Cardiac fibroblast (primary cell): ENCODE measurements at regions not wholly inside any gene's neighbourhood (a gene's known extent, or its start where the extent isn't known, plus 50 kb on each side); places are given as distances from the start of the nearest gene placed in this dataset.

Source experiments
- DNase-seq, 2 donors: peaks; one replicate each; pipeline versions ENCODE4 v3.0.0 to v3.0.0-alpha.2; 2010; ENCODE audit warnings: low read depth in 2 of 2
- H3K4me3 ChIP-seq, 2 donors: replicated peaks in 1 of 2; 1 replicate in 1 of 2; 2 replicates in 1 of 2; pipeline ENCODE4 v1.5.1; 2011; ENCODE audit warnings: low read depth in 2 of 2, low read length in 2 of 2, mild to moderate bottlenecking in 2 of 2, moderate library complexity in 1 of 2
- CTCF ChIP-seq: IDR thresholded peaks from one replicate; pipeline ENCODE4 v1.5.1; 2011; ENCODE audit warnings: low read depth, mild to moderate bottlenecking, low read length, inconsistent platforms

GRCh38 chrX:78603908-78604307, 55.2 kb downstream of the RTL3 start:
- no peak overlapping the region for H3K4me3 ChIP-seq
- no peak for TF ChIP-seq CTCF
- DNase-seq: no peak

- peak; percentile 11 for TF ChIP-seq CTCF
- peak; percentile 18 to 31 for DNase-seq
- H3K4me3 ChIP-seq: no peak overlapping the region
Measured at GRCh38 chrX:78595901-78596502, 63.1 kb downstream of the RTL3 start.

GRCh38 chrX:78593701-78594100, 65.4 kb downstream of the RTL3 start:
- TF ChIP-seq CTCF: no peak
- H3K4me3 ChIP-seq: no peak overlapping the region
- DNase-seq: no peak

GRCh38 chrX:78592030-78592429, 67.1 kb downstream of the RTL3 start:
- no peak for DNase-seq
- no peak overlapping the region for H3K4me3 ChIP-seq
- no peak for TF ChIP-seq CTCF

GRCh38 chrX:78574306-78574705, 84.8 kb downstream of the RTL3 start:
- DNase-seq: no peak
- TF ChIP-seq CTCF: no peak

GRCh38 chrX:78573630-78574029, 85.5 kb downstream of the RTL3 start:
- no peak for DNase-seq
- no peak for TF ChIP-seq CTCF
- H3K4me3 ChIP-seq: no peak overlapping the region

More at GRCh38 chrX:78574306-78574705, 84.8 kb downstream of the RTL3 start:
- no peak overlapping the region for H3K4me3 ChIP-seq

GRCh38 chrX:78571849-78572248, 87.3 kb downstream of the RTL3 start:
- H3K4me3 ChIP-seq: no peak overlapping the region
- no peak for TF ChIP-seq CTCF
- DNase-seq: no peak
